Activated CD4-positive, alpha-beta T cell treated with anti-CD3 and anti-CD28 coated beads, Interleukin-2, Interleukin-6, amounts not matched to agents 100 ng/mL and 50 ng/mL, durations not matched to agents 16 hours and 8 hours (primary cell): ENCODE measurements at regions not wholly inside any gene's neighbourhood (a gene's known extent, or its start where the extent isn't known, plus 50 kb on each side); places are given as distances from the start of the nearest gene placed in this dataset.
"Not testable (repeated sequence)": the region's sequence is repeated elsewhere in the genome, so short reads cannot be mapped to it uniquely, and the experiment has no call there.

Experiments
- DNase-seq: peaks from one replicate; pipeline ENCODE4 v3.0.0-alpha.2; 2020

GRCh38 chr7:34491899-34492298 lies 166.1 kb upstream of the NPSR1 start:
- DNase-seq = no peak

- DNase-seq = no peak
Measured at GRCh38 chr7:34493752-34494151, 164.3 kb upstream of the NPSR1 start.

- DNase-seq = no peak
Measured at GRCh38 chr7:34497153-34497777, 160.8 kb upstream of the NPSR1 start.

- no peak for DNase-seq
Measured at GRCh38 chr7:34501156-34501555, 156.9 kb upstream of the NPSR1 start.

- DNase-seq = no peak
Measured at GRCh38 chr7:34507191-34507590, 150.8 kb upstream of the NPSR1 start.

- no peak for DNase-seq
Measured at GRCh38 chr7:34523226-34523918, 134.6 kb upstream of the NPSR1 start.

- DNase-seq = no peak
Measured at GRCh38 chr7:34530259-34530658, 127.8 kb upstream of the NPSR1 start.

GRCh38 chr7:34539003-34539402 lies 119.0 kb upstream of the NPSR1 start:
- DNase-seq = no peak

GRCh38 chr7:34544621-34545020 lies 113.4 kb upstream of the NPSR1 start:
- no peak for DNase-seq

- no peak for DNase-seq
Measured at GRCh38 chr7:34550996-34551395, 107.0 kb upstream of the NPSR1 start.

GRCh38 chr7:34552502-34552901 lies 105.5 kb upstream of the NPSR1 start:
- DNase-seq = no peak

GRCh38 chr7:34558022-34558421 lies 100.0 kb upstream of the NPSR1 start:
- no peak for DNase-seq

- DNase-seq = no peak
Measured at GRCh38 chr7:34564091-34564490, 93.9 kb upstream of the NPSR1 start.

GRCh38 chr7:34567906-34568305 lies 90.1 kb upstream of the NPSR1 start:
- DNase-seq = no peak

GRCh38 chr7:34569975-34570699 lies 87.9 kb upstream of the NPSR1 start:
- no peak for DNase-seq

- DNase-seq = no peak
Measured at GRCh38 chr7:34575006-34575405, 83.0 kb upstream of the NPSR1 start.

- not testable (repeated sequence) for DNase-seq
Measured at GRCh38 chr7:34577934-34578333, 80.1 kb upstream of the NPSR1 start.

- not testable (repeated sequence) for DNase-seq
Measured at GRCh38 chr7:34581698-34582097, 76.3 kb upstream of the NPSR1 start.

GRCh38 chr7:34584526-34584925 lies 73.5 kb upstream of the NPSR1 start:
- no peak for DNase-seq

- no peak for DNase-seq
Measured at GRCh38 chr7:34596887-34597286, 61.1 kb upstream of the NPSR1 start.

- DNase-seq = no peak
Measured at GRCh38 chr7:34603711-34604444, 54.1 kb upstream of the NPSR1 start.
